Astrocyte of the cerebellum (primary cell): ENCODE measurements at regions not wholly inside any gene's neighbourhood (a gene's known extent, or its start where the extent isn't known, plus 50 kb on each side); places are given as distances from the start of the nearest gene placed in this dataset.
"Not testable (repeated sequence)": the region's sequence is repeated elsewhere in the genome, so short reads cannot be mapped to it uniquely, and the experiment has no call there.

Source experiments
- DNase-seq: peaks from one replicate; pipeline ENCODE4 v3.0.0-alpha.2; 2011; ENCODE audit warnings: low read depth
- H3K4me3 ChIP-seq: 2 replicates; pipeline ENCODE4 v1.5.1; 2011; ENCODE audit warnings: mild to moderate bottlenecking, low read depth, low read length, moderate library complexity
- in situ Hi-C: cut with HindIII; loops from 2 replicates; pipeline ENCODE4 v1.10.0; 2017; ENCODE audit warnings: low sequenced_read_pairs
- TF ChIP-seq, protein P1 (sequence below): IDR thresholded peaks from 2 replicates; pipeline ENCODE4 v1.5.1; 2012; ENCODE audit warnings: low read length, low read depth, moderate library complexity, mild to moderate bottlenecking; ENCODE audit errors: missing control alignments

DNA sequence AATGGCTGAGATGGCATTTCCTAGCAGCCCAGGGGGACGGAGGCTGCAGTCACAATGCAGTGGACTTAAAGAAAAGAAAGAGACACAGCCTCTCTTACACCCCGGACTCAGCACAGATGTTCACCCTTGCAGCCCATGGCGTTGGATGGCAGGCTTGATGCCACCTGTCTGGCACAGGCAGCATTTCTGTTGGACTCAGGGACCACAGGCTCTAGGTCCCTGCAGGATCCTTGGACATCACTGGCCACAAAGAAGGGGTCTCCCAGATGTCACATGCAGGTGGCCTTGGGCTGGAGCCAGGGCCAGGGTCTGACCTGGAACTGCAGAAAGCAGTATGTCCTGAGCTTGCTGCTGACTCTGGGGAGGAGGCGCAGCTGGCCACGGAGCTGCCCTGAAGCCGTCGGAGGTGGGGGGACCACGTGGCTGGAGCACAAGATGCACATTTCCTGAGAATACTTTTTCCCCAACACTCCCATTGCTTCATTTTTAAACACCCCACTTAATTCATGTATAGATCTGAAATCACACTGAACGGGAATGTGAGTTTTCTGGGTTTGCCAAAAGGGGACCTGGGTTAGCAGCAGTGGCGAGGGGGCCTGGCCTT is 102.3 kb upstream of the SULF2 start:
- TF ChIP-seq, protein P1, sequence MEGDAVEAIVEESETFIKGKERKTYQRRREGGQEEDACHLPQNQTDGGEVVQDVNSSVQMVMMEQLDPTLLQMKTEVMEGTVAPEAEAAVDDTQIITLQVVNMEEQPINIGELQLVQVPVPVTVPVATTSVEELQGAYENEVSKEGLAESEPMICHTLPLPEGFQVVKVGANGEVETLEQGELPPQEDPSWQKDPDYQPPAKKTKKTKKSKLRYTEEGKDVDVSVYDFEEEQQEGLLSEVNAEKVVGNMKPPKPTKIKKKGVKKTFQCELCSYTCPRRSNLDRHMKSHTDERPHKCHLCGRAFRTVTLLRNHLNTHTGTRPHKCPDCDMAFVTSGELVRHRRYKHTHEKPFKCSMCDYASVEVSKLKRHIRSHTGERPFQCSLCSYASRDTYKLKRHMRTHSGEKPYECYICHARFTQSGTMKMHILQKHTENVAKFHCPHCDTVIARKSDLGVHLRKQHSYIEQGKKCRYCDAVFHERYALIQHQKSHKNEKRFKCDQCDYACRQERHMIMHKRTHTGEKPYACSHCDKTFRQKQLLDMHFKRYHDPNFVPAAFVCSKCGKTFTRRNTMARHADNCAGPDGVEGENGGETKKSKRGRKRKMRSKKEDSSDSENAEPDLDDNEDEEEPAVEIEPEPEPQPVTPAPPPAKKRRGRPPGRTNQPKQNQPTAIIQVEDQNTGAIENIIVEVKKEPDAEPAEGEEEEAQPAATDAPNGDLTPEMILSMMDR: no peak
- DNase-seq: no peak
- no peak overlapping the region for H3K4me3 ChIP-seq
- in situ Hi-C loops: no loop called here

DNA sequence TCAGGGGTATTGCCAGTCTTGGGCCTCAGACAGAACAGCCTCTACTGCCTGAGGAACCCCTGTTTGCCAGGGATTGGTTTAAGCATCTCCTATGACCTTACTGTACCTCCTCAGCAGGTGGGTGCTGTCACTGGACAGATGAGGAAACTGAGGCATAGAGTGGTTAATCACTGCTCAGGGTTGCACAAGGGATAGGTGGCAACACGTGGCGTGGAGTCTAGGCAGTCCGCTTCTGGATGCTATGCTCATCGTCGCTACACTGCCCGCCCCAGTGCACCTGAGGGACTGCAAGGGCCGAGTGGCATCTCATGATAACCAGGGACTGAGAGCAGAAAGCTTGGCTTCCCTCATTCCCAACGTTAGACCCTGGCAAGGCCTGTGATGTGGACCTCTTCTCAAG is 101.8 kb upstream of the SULF2 start:
- no peak for DNase-seq
- in situ Hi-C loops: no loop called here
- TF ChIP-seq, protein P1: no peak
- H3K4me3 ChIP-seq: no peak overlapping the region

DNA sequence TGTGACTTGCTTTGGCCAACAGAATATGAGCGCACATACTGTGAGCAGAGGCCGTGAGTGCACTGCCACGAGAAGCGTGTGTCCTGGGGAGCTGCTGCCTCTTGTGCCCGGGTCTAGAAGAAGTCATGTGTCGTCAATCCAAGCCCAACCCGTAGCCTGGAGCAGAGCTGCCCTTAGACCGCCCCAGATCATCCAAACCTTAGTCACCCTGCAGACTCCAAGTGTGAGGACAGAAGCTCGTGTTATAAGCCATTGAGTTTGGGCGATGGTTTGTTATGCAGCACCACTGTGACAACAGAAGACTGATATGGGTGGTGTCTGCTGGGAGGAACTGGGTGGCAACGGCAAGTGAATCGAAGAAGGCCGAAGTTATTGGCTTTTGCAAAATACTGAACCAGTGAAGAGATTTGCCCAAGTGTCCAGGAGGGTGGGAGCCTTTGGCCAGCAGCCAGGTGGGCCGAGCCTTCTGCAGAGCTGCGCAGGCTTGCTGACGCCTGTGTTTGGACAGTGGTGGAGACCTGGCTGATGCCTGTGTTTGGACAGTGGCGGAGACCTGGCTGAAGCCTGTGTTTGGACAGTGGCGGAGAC is 101.3 kb upstream of the SULF2 start:
- DNase-seq: no peak
- H3K4me3 ChIP-seq: no peak overlapping the region
- in situ Hi-C loops: no loop called here
- TF ChIP-seq, protein P1: no peak

DNA sequence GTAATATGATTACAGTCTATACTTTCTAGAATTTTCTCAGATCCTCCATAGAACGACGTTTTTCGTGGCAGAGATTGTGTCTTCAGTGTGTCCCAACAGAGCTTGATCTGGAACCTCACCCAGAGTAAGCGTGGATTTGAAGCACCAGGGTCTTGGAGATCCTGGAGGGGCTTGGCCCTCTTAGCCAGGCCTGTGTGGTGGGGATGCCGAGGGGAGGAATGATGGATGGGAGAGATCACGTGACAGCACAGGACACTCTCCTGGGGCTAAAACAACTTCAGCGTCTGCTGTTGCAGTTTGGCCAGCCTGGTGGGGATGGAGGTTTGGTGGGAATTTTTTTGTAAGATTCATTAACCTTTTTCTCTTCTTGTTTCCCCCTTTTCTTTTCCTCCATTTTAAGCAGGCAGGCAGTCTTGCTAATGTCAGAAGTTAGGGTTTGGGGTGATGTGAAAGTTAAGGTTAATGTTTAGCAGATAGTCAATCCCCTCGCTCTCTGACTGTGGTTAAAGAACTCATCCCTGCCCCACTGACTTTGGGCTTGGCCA is 100.7 kb upstream of the SULF2 start:
- H3K4me3 ChIP-seq: no peak overlapping the region
- DNase-seq: no peak
- TF ChIP-seq, protein P1: no peak
- in situ Hi-C loops: no loop called here

DNA sequence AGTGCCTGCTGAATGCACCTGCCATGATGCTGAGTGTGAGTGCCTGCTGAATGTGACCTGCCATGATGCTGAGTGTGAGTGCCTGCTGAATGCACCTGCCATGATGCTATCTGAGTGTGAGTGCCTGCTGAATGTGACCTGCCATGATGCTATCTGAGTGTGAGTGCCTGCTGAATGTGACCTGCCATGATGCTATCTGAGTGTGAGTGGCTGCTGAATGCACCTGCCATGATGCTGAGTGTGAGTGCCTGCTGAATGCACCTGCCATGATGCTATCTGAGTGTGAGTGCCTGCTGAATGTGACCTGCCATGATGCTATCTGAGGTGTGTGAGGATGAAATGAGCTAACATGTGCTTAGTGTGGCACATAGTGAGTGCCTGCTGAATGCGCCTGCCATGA is 98.7 kb upstream of the SULF2 start:
- DNase-seq, in situ Hi-C loops, H3K4me3 ChIP-seq: not testable (repeated sequence)

DNA sequence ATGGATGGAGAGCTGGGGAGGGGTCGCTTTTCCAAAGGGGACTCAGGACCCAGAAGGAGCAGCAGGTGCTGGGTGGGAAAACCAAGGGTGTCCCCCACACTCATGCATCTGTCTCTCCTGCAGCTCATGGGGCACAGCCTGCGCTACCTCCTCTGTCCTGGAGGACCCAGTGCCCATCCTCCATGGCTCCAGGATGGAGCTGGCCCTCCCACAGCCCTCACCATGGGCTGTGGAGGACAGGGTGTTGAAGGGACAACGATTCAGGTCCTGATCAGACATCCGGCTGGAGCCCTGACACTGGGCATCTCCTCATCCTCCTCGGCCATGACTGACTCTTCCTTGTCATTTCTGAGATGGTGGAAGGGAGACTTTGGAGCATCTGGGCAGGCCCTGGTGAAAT is 97.9 kb upstream of the SULF2 start:
- in situ Hi-C loops: no loop called here

DNA sequence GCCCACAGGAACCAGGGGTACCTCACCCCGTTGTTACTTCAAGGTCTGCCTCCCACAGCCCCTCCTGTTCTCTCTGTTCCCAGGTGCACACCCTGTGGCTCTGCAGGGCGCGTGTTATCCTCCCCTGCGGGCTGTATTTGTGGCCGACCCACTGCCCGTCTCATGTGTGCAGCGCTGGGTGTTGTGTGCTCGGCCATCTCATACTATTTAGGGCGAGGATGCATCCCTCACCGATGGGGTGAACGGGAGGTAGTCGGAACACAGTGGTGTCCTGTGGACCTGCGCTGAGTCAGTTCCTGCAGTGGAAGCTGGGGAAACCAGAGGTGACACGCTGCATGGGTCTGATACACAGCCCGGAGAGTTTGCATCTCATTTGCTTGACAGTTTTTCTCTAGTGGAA is 94.5 kb upstream of the SULF2 start:
- TF ChIP-seq, protein P1: no peak
- in situ Hi-C loops: no loop called here
- DNase-seq: no peak
- H3K4me3 ChIP-seq: no peak overlapping the region

More for the DNA sequence above, 97.9 kb upstream of the SULF2 start:
- TF ChIP-seq, protein P1: no peak
- DNase-seq: no peak
- H3K4me3 ChIP-seq: no peak overlapping the region
